ENCODE measurements at regions not wholly inside any gene's neighbourhood (a gene's known extent, or its start where the extent isn't known, plus 50 kb on each side); places are given as distances from the start of the nearest gene placed in this dataset.

DNA sequence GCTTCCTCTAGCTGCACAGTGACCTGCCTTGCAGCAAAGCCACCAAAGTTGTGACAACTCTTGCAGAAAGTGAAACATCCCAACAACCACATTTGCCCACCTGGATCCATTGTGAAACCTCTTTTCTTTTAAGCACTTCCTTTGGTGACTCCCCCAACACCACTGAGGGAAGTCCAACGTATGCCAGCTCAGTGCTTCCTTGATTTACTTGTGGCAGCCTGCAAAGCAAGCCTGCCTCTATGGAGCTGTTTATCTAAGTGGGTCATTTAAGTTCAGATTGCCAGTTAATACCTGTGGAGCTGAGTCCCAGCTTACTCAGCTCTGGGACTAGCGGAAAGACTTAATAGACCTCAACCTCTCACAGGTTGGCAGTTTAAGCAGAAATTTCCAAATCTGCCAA, 230.8 kb upstream of the GHITM start:
- TF ChIP-seq, protein P1, sequence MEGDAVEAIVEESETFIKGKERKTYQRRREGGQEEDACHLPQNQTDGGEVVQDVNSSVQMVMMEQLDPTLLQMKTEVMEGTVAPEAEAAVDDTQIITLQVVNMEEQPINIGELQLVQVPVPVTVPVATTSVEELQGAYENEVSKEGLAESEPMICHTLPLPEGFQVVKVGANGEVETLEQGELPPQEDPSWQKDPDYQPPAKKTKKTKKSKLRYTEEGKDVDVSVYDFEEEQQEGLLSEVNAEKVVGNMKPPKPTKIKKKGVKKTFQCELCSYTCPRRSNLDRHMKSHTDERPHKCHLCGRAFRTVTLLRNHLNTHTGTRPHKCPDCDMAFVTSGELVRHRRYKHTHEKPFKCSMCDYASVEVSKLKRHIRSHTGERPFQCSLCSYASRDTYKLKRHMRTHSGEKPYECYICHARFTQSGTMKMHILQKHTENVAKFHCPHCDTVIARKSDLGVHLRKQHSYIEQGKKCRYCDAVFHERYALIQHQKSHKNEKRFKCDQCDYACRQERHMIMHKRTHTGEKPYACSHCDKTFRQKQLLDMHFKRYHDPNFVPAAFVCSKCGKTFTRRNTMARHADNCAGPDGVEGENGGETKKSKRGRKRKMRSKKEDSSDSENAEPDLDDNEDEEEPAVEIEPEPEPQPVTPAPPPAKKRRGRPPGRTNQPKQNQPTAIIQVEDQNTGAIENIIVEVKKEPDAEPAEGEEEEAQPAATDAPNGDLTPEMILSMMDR (IDR thresholded peaks at IDR 0.05), result no peak
- no peak for TF ChIP-seq POLR2AphosphoS5 (IDR thresholded peaks at IDR 0.05)
- TF ChIP-seq POLR2A (IDR thresholded peaks at IDR 0.05), result no peak
- TF ChIP-seq EP300 (IDR thresholded peaks at IDR 0.05), result no peak
